GM20431 (cell line): ENCODE measurements at regions not wholly inside any gene's neighbourhood (a gene's known extent, or its start where the extent isn't known, plus 50 kb on each side); places are given as distances from the start of the nearest gene placed in this dataset.

ENCODE experiments used
- in situ Hi-C: fragments of 300-500 bp; cut with MseI, MboI; formaldehyde crosslinking; loops from one replicate; pipeline ENCODE4 v1.15.0; 2020; ENCODE audit warnings: low sequenced_read_pairs; ENCODE audit not compliant: unreplicated experiment

DNA sequence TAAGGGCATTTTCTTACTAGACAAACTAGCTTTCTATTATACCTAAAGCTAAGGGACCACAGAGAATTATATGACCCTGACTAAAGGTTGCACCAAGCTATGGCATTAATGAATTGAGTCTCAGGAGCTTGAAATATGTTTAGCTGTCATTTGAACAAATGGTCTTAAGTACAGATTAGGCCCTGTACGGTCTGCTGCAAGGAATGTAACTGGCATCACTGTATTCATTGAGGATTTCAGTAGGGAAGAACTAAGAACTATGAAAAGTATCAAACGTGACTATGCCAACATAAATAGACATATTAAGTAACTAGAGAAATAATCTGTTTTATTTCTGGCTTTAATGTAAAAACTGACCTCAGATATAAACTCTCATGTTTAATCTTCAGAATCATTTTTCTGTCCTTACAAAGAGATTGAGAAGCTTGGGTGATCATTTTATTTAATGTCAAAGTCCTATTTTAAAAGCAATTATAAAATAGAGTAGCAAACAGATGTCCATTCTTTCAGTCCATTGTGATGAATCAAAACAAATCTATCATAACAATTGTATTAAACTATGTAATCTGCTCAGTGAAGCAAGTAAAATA, 845.9 kb downstream of the MAT2B start:
- in situ Hi-C loops = no loop called here

DNA sequence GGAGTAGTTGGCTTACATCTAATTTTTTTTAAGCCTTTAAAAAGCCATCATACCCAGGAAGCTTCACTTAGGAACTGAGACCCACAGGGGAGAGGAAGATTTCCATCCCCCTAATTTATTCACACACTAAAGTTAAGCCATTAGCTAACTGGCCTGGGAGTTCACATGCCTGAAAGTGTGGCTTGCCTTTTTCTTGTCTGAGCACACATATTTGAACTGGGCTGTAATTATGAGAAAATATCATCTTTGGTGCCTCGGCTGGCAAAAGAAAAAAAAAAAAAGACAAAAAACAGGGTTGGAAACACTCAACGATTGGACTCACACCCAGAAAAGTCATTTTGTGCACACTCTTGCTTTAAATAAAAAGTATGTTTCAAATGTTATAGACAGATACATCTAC, 847.3 kb downstream of the MAT2B start:
- in situ Hi-C loops = no loop called here

DNA sequence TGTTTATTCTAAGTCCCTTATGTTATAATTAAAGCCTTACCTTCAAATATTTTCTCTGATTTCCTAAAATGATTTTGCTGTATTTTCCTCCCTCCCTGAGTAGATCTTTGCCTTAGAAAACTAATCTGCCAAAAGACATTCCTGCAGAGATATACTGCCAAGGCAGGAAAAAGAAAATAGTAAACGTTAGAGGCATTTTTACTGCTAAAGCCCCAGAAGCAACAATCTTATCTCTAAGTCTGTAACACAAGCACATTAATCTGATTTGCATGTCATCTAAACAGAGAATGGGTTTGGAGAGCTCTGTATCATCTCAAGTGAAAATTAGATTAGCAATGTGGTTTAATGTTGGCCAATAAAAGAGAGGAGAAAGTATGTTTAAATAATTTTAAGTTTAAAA, 847.7 kb downstream of the MAT2B start:
- in situ Hi-C loops = no loop called here

DNA sequence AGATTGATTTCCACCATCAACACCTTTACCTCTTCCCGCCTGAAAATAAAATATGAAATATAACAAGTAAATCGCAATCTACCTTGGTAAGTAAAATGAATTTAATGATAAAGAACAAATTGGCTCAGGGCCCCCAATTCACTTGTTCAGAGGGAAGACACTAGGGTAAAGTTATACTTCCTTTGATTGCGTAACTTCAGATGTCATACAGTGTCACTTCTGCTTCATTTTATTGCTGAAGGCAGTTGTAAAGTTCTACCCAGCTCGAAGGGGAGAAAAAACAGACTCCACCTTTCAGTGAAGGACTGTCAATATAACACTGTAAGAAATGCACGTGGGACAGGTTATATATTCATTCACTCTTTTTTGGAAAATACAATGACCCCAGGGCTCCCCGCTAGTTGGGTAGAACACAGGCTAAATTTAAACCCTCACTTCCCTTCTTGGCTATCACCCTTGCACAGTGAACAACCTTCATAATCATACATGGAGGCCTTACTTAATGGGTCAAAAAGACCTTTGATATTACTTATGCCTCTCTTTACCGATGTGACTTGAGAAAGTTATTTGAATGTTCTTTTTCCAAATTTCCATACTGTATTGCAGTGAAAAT, 848.8 kb downstream of the MAT2B start:
- in situ Hi-C loops = no loop called here

DNA sequence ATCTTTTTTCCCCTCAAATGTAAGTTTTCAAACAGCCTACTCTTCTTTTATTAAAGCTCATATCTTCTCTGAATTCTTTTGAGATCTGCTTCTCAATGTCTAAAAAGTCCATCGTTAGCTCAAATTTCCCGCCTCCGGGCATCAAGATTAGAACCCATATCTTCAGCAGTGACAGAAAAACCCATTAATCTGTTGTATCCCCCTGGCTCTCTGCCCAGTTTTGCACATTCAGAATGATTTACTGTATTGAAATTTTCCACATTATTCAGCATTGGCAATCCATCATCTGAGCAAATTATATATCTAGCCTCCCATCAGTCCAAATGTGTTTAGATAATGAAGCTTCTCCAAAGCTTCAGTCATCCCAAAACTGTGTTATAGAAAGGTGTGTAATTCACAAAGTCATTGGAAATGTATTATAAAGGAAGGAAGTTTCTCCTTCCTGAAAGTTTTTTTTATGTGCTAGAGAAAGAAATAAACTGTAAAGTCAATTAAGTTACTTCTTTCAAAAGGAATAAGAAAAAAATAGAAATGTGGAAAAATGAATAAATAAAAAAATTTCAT, 849.9 kb downstream of the MAT2B start:
- in situ Hi-C loops = no loop called here

DNA sequence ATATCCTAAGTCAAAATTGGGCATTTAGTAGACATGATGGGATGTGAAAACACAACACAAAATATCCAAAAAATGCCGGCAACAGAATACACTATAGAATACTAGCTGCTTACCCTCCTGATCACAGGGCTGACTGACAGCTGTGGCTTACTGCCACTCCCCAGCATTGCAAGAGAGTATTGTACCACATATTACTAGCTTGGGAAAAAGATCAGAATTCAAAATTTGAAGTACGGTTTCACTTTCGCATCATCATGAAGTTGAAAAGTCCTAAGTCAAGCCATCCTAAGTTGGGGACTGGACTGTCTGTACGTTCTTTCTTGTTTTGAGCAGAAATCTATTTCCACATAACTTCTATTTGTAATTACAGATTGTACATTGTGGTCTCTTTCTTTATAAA, 851.4 kb downstream of the MAT2B start:
- in situ Hi-C loops = no loop called here

DNA sequence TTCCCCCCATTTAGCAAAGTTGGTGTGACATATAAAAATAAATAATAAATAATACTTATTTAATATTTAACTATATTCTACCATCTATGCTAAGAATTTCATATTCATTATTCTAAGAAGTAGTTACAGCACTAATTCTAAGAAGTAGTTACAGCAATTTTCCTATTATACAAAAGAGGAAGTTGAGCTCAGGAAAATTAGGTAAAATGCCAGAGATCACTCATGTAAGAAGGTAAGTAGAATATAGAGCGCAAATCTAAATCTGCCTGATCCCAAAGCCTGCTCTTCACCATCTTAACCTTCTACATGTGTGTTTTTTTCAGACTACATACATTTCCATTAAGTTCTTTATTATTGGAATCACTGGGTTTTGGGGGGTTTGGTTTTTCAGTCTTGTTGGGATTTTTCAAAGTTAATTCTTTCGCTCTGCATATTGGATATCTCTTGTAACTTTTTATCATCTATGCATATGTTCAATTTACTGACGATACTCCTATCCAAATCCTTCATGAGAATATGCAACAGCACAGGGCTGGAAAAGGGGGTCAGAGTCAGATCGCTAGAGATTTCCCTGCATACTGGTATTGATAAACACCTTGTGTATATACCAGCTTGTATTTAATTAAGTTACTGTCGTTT, 852.1 kb downstream of the MAT2B start:
- in situ Hi-C loops = no loop called here

DNA sequence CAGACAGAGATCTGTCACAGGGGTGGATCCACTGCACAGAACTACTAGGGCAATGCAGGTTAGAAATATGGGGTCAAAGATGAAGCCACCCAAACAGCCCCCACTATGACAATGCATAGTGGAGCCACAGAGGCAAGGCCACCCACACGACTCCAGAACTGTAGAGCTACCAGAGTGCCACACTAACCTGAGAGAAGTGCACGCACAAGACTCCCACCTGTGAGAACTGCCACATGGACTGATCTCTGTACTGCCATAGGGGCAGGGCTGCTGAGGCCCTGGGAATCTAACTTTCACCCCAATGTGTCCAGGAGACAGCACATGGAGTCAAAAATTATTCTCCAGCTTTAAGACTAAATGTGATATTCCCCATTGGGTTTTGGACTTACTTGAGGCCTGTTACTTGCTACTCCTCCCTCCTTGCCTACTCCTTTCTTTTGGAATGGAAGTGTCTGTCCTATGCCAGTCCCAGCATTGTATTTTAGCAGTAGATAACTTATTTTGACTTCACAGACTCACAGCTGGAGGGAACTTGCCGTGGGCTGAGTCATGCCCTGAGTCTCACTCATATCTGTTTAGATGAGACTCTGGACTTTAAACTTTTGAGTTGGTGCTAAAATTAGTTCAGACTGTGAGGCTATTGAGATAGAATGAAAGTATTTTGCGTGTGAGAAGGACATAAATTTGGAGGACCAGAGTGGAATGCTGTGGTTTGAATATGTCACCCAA, 853.3 kb downstream of the MAT2B start:
- in situ Hi-C loops = no loop called here

DNA sequence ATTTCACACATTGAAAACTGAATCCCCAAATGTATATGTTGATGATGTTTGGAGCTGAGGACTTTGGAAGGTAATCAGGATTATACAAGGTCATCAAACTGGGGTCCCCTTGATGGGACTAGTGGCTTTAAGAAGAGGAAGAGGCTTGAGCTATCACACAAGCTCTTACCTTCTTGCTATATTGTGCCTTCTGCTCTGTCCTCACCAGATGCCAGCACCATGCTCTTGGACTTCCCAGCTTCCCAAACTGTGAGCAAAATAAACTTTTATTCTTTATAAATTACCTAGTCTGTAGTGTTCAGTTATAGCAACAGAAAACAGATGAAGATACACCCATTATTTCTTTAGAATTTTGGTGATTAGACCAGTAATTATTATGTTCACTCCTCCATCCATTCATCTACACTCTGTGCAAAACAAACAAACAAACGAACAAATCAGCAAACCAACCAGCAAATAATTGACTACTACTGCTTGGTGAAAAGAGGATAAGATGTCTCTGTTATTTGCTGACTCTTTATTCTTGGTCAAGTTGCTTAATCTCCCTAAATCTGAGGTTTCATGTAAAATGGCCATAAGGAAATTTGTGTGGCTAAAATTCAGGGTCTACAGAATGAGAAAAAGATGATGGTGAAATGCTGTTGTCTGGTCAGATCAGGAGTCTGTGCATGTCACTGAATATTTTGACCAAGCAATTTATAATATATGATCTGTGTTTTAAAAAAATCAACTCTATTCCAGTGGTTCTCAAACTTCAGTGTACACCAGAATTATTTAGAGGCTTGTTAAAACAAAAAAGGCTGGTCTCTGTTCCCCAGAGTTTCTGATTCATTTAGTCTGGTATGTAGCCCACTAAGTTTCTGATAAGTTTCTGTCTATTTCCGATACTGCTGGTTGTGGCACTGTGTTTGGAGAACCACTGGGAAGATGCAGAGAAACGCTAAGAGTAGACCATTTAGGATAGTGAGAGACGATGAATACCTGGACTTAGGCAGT, 854.1 kb downstream of the MAT2B start:
- in situ Hi-C loops = no loop called here

DNA sequence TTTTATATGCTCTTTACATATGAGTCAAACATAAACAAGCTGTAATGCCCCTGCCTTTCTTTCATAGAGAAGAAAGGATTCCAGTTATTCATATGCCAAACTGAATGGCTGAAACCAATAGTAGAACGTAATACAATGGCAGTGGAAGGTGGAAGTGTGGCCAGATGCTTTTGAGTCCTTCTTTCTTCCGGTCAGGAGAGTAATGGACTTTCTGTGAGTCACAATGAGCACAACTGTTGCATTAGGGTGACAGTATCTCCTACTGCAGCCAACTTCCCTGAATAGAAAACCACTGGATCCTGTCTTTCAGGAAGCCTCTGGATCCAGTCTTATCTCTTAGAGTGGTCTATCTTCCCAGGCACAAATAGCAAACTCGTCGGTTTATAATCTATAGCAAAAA, 855.2 kb downstream of the MAT2B start:
- in situ Hi-C loops = no loop called here

DNA sequence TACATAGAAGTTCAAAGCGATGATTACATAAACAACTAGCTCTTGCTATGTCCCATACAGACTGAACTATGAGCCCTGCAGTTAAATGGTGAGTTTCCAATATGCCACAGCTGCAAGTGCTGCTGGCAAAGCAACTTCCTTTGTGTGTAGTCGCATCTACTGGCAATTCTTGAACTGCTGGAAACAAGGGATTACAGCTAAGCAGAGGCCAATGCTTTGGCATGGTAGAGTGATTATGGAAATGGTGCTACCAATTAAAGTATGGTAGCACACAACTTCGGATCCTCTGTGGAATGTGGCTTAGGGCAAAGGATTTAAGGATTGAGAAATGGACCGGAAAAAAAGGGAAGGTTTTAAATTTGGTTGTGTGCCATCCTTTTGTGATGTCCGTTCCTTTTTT, 856.6 kb downstream of the MAT2B start:
- in situ Hi-C loops = no loop called here

DNA sequence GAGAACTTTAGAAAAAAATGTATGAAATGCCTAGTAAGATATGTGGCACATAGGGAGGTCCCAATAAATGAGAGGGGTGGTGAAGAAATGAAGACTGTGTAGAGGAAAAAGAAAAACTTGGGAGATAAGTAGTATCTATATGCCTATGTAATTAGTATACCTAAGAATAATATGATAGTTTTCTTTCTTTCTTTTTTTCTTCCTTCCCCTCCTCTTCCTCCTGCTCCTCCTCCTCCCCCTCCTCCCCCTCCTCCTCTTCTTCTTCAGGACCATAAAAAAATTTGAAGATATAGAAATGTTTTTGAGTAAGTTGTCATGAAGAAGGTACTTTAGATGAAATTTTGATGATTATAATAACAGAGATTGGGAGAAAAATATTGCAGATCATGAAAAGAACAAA, 857.4 kb downstream of the MAT2B start:
- in situ Hi-C loops = no loop called here

DNA sequence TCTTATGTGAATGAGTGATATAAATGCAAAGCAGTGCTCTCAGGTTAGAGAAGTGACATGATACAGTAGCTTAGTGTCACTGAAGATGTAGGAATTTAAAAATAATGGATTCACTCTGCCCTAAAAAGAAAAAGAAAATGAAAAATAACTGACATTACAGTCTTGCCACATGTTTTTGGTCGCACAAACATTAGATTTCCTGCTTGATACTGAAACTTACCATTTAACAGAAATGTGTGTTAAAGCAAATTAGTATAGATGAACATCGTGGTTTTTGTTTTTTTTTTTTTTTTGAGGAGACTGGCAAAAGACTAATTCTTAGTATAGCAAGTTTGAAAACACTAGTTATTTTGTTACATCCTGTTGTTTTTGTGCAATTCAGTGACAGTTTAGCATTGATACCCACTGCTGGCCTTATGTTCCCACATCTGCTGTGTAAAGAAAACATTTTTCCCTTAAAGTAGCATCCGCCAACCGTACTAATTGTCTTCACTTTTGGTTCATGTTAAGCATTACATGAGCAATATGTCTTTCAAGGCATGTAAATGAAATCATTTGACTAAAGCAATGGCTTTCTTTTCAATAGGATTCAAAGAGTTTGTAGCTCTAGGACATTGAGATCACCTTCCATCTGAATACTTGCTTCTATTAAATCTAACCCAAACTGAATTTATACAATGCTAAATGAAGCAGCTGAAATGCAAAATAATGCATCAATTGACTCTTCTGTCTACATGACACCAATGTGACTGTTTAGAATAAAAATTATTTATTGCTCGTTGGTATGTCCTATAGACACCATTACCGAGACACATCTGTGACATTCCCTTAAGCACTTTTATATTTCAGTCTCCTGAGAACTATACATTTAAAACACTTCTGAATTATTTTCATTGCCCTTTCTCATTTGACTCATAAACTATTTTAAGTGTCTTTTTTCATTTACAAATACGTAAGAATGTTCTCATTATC, 859.1 kb downstream of the MAT2B start:
- in situ Hi-C loops = no loop called here

DNA sequence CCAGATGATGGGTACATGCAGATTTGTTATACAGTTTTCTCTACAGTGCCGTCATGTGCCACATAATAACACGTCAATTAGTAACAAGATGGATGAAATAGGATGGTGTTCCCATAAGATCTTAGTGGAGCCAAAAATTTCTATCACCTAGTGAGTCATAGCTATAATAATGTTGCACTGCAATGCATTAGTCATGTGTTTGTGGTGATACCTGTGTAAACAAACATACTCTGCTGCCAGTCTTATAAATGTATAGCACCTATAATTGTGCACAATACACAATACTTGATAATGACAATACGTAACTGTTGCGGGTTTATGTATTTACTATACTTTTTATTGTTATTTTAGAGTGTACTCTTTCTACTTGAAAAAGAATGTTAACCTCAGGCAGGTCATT, 865.4 kb downstream of the MAT2B start:
- in situ Hi-C loops = no loop called here

DNA sequence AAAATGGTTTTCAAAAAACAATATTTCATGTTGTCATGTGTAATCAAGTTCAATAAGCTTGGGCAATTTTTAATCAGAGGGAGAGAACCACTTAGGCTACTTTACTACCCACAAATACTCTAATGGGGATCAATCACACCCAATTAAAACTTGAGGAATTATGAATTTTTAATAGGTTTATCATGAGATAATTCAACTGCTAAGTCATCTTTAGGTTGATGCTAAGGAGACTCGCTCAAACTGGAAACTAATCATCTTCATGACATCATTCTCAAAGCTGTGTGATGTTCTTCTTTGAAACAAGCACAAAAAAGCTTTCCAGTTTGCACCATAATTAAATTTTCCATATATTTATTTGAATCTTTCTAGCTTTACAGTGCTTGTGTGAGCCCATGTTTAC, 867.5 kb downstream of the MAT2B start:
- in situ Hi-C loops = no loop called here

DNA sequence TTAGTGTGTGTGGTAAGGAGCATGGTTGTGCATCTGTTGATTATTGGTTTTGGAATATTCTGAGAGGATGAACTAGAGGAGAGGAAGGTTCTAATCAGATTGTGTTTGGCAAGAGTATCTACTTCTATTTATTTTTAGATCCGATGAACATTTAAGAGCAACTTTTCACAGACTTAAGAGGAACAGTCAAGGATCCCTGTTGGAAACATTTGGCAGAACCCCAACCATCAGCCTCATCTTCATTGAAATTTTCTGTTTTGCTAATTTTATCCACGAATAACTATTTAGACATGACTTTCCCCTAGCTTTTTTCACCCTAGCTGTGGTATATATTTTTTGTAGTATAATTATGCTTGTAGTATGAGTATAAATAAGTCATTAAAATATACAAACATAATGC, 868.5 kb downstream of the MAT2B start:
- in situ Hi-C loops = no loop called here

DNA sequence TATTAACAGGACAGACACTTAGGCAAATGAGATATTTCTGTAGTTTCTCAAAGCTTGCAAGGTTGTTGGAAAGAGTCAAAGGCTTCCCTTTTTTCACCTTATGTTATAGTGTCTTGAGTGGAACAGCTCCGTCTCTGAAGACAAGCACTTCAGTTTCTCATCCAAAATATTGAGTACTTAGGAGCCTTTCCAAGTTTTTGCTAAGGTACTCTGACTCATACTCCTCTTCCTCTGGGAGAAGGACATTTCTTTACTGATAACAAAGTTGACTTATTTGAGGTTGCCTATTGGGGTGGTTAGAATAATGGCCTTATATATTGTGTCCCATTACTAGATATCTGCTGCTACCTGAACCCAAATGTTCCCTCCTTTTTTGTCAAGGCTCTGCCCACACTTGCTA, 869.6 kb downstream of the MAT2B start:
- in situ Hi-C loops = no loop called here

DNA sequence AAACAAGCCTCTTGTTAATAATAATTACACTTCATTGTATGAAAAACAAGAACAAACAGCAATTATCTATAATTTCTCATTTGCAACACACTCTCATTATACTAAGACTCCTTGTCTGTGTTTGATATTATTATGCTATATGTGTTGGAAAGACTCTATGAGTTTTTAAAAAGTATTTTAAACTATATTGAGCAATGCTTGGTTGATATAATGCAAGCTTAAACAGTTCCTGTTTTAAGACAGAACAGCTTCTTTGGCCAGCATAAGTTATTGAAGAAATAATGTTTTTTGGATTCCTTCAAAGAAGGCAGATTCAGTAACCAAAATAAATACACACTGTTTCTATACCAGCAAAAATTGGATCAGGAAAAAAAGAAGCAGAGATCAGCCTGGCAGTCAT, 871.4 kb downstream of the MAT2B start:
- in situ Hi-C loops = no loop called here

DNA sequence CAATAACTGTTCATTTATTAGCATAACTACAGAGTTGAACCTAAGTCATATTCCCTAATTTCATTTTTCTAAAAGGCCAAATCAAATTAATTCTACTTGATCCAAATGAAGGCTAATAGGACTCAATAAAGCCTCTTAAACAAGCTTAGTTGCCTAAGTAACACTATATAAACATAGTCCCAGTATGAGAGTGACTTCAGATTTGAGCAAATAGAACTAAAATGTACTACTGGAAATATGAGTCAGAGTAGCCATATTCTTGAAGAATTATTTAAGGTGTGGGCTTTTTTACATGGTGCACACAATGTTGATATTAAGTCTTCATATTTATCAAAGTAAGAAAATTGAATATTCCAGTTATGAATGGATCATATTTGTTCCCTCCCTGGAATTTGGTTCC, 872.3 kb downstream of the MAT2B start:
- in situ Hi-C loops = no loop called here
